BE2C (cell line): ENCODE measurements at regions not wholly inside any gene's neighbourhood (a gene's known extent, or its start where the extent isn't known, plus 50 kb on each side); places are given as distances from the start of the nearest gene placed in this dataset.

Source experiments
- DNase-seq: peaks from one replicate; pipeline ENCODE4 v3.0.0-alpha.2; 2020
- H3K27me3 ChIP-seq: fragments of 250-450 bp; sonication (Bioruptor Pico); 2 replicates; pipeline ENCODE4 v1.5.1; 2020; ENCODE audit warnings: mild to moderate bottlenecking
- H3K36me3 ChIP-seq: fragments of 250-450 bp; sonication (Bioruptor Pico); 2 replicates; pipeline ENCODE4 v1.5.1; 2020; ENCODE audit warnings: mild to moderate bottlenecking
- H3K4me1 ChIP-seq: fragments of 250-450 bp; sonication (Bioruptor Pico); 2 replicates; pipeline ENCODE4 v1.5.1; 2020
- H3K4me3 ChIP-seq: 2 replicates; pipeline ENCODE4 v1.5.1; 2011; ENCODE audit warnings: low read depth, low read length
- H3K9me3 ChIP-seq: fragments of 250-450 bp; sonication (Bioruptor Pico); 2 replicates; pipeline ENCODE4 v1.5.1; 2020
- TF ChIP-seq, protein P1 (sequence below): IDR thresholded peaks from 2 replicates; pipeline ENCODE4 v1.5.1; 2012; ENCODE audit warnings: mild to moderate bottlenecking, low read depth, low read length

DNA sequence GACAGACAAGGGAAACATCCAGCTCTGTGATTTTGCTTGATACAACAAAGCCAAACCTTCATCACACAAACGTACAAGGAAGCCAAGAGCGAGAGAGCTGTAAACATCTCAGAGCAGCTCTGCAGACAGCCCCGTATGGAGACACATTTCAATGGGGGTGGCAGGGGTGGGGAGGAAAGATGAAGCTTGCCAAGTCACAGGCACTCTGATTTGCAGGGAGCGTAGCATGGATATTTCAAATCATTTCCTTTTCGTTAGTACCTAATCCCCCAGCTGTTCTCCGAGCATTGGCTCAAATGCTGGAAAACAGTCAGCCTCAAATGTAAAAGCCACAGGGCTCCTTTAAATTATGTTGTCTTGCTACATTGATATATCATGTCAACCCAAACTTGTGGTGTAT lies 458.9 kb upstream of the CADM1 start:
- Histone ChIP-seq H3K36me3 (no peaks in the 10 kb centered on the region), H3K4me1 (peaks cover 8% of the 10 kb centered on the region), H3K4me3 (no peak overlapping the region), H3K9me3 (no peaks in the 10 kb centered on the region), H3K27me3 (no peaks in the 10 kb centered on the region)
- TF ChIP-seq, protein P1, sequence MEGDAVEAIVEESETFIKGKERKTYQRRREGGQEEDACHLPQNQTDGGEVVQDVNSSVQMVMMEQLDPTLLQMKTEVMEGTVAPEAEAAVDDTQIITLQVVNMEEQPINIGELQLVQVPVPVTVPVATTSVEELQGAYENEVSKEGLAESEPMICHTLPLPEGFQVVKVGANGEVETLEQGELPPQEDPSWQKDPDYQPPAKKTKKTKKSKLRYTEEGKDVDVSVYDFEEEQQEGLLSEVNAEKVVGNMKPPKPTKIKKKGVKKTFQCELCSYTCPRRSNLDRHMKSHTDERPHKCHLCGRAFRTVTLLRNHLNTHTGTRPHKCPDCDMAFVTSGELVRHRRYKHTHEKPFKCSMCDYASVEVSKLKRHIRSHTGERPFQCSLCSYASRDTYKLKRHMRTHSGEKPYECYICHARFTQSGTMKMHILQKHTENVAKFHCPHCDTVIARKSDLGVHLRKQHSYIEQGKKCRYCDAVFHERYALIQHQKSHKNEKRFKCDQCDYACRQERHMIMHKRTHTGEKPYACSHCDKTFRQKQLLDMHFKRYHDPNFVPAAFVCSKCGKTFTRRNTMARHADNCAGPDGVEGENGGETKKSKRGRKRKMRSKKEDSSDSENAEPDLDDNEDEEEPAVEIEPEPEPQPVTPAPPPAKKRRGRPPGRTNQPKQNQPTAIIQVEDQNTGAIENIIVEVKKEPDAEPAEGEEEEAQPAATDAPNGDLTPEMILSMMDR = no peak
- no peak for DNase-seq

DNA sequence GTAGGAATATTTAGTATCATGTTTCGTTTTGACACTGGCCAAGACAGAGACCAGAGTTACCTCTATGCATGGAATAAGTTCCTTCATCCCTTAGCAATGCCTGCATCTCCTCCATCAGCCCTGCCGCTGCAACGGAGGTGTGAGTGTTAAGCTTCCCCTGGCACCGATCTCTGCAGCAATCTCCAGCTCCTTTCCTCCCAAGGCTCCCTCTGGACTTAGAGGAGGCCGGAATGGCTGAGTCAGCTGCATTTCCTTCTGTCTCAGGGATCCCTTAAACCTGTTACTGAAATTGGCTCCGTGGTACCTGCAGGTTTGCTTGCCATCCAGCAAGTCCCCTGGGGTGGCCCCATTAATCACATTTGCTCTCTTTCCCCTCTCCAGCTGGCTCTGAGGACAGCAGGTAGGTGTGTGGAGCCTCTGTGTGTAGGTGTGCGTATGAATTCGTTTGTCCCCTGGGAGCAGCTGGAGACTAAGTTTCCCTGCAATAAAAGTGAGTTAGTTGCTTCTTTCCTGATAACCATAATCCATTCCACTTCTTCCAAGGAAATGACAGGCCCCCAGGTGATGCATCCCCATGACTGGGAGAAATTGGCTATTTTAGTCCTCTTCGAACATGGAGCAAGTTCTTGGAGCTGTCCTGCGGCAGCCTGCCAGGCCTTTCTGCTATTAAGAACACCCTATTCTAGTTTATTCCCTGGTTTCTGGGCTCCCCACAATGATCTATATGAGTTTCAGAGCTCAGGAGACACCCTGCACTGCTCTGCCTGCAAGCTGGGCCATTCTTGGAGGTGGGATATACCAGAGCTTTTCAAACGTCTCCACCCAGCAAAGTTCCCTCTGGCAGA lies 457.2 kb upstream of the CADM1 start:
- Histone ChIP-seq H3K4me1 (peaks cover 8% of the 10 kb centered on the region), H3K9me3 (no peaks in the 10 kb centered on the region), H3K4me3 (no peak overlapping the region), H3K36me3 (no peaks in the 10 kb centered on the region), H3K27me3 (no peaks in the 10 kb centered on the region)
- no peak for DNase-seq
- TF ChIP-seq, protein P1 = no peak

DNA sequence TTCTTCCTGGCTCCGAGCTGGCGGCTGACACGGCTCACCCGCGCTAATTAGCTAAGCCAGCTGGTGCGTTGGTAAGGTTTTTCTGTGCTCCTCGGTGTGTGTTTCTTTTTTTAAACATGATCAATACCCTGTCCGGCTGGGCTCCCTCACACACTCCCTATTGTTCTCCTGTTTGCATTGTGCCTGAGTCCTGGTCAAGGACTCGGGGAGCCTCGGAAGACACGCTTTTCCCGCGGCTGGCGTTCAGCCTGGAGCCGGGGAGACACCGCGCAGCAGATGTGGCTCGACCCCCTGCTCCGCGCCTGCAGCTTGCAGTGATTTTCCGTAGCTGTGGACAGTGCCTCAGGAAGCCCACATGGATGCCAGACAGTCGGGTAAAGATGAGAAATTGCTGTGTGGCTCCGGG lies 454.9 kb upstream of the CADM1 start:
- DNase-seq = no peak
- Histone ChIP-seq H3K36me3 (no peaks in the 10 kb centered on the region), H3K9me3 (no peaks in the 10 kb centered on the region), H3K4me1 (no peaks in the 10 kb centered on the region), H3K4me3 (no peak overlapping the region), H3K27me3 (no peaks in the 10 kb centered on the region)
- TF ChIP-seq, protein P1 = no peak

GRCh38 chr11:115958089-115959000 lies 454.1 kb upstream of the CADM1 start:
- Histone ChIP-seq H3K4me3 (no peak overlapping the region), H3K27me3 (no peaks in the 10 kb centered on the region), H3K4me1 (no peaks in the 10 kb centered on the region), H3K9me3 (no peaks in the 10 kb centered on the region), H3K36me3 (no peaks in the 10 kb centered on the region)
- TF ChIP-seq, protein P1 = no peak
- DNase-seq = no peak

GRCh38 chr11:115955803-115956202 lies 451.6 kb upstream of the CADM1 start:
- no peaks in the 10 kb centered on the region for H3K36me3 ChIP-seq
- TF ChIP-seq, protein P1 = no peak
- no peaks in the 10 kb centered on the region for H3K27me3 ChIP-seq
- no peaks in the 10 kb centered on the region for H3K9me3 ChIP-seq
- no peak overlapping the region for H3K4me3 ChIP-seq
- no peaks in the 10 kb centered on the region for H3K4me1 ChIP-seq
- DNase-seq = no peak
